Cardiac muscle cell (in vitro differentiated cells and primary cell): ENCODE measurements at regions not wholly inside any gene's neighbourhood (a gene's known extent, or its start where the extent isn't known, plus 50 kb on each side); places are given as distances from the start of the nearest gene placed in this dataset.

ENCODE experiments used
- DNase-seq, 2 donors: peaks; one replicate each; pipeline versions ENCODE4 v3.0.0 to v3.0.0-alpha.2; 2010 to 2017; ENCODE audit warnings: low read depth in 1 of 2, low spot score in 1 of 2
- H3K27ac ChIP-seq: fragments of 200-600 bp; sonication (generic); 2 replicates; pipeline ENCODE4 v1.5.1; 2016
- H3K27me3 ChIP-seq: fragments of 200-600 bp; sonication (generic); 2 replicates; pipeline ENCODE4 v1.6.0; 2016; ENCODE audit warnings: control low read depth
- H3K36me3 ChIP-seq: fragments of 200-600 bp; sonication (generic); 2 replicates; pipeline ENCODE4 v1.5.1; 2016; ENCODE audit warnings: control low read depth
- H3K4me1 ChIP-seq: fragments of 200-600 bp; sonication (generic); 2 replicates; pipeline ENCODE4 v1.8.1; 2017; ENCODE audit warnings: low read depth, mild to moderate bottlenecking, mixed run types
- H3K4me3 ChIP-seq: fragments of 200-600 bp; sonication (generic); 2 replicates; pipeline ENCODE4 v1.5.1; 2016; ENCODE audit warnings: mild to moderate bottlenecking
- H3K9me3 ChIP-seq: fragments of 200-600 bp; sonication (generic); 2 replicates; pipeline ENCODE4 v1.5.1; 2017; ENCODE audit warnings: low read depth, mild to moderate bottlenecking, control low read depth
- TF ChIP-seq, protein P1 (sequence below): IDR thresholded peaks from 2 replicates; pipeline ENCODE4 v1.5.1; 2012; ENCODE audit warnings: low read depth, mild to moderate bottlenecking, low read length

DNA sequence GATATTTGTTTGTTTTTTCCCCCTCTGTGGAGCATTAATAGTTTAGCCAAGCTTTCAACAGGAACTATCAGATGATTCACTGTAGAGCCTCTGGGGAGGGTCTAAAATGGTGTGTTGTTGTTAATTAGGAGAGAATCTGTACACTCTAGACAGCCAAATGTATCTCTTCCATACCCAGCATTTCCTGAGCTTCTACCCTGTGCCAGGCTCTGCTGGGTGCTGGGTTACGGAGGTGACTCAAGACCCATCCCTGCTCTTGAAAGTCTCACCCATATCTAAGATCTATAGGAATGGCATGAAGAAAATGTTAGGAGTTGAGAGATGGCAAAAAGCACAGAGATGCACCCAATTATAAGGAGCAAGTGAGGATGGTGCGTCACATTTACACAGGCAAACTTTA is 245.8 kb downstream of the C12orf75 start:
- H3K27ac ChIP-seq: no peak overlapping the region
- TF ChIP-seq, protein P1, sequence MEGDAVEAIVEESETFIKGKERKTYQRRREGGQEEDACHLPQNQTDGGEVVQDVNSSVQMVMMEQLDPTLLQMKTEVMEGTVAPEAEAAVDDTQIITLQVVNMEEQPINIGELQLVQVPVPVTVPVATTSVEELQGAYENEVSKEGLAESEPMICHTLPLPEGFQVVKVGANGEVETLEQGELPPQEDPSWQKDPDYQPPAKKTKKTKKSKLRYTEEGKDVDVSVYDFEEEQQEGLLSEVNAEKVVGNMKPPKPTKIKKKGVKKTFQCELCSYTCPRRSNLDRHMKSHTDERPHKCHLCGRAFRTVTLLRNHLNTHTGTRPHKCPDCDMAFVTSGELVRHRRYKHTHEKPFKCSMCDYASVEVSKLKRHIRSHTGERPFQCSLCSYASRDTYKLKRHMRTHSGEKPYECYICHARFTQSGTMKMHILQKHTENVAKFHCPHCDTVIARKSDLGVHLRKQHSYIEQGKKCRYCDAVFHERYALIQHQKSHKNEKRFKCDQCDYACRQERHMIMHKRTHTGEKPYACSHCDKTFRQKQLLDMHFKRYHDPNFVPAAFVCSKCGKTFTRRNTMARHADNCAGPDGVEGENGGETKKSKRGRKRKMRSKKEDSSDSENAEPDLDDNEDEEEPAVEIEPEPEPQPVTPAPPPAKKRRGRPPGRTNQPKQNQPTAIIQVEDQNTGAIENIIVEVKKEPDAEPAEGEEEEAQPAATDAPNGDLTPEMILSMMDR: no peak

DNA sequence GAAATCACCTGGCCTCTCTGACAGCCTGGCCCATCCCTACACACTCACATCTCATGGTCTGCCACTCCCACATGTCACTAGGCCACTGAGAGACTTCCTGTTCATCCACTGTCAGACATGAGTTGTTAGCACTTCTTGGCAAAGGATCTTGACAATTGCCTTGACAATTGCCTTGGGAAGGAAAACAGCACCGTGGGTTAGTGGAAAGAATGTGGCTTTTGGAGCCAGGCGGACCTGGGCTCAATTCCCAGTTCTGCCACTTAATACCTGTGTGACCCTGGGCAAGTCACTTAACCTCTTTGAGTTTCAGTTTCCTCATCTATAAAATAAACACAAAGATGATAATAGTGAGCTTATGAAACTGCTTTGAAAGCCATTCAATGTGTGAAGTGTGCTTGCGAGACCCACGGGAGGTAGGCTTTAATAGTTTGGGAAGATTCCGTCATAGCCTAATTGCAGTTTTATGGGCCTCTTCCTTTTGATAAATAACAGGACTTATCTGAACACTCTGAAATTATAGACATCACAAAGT is 250.4 kb downstream of the C12orf75 start:
- Histone ChIP-seq H3K9me3 (no peaks in the 10 kb centered on the region), H3K27me3 (no peaks in the 10 kb centered on the region), H3K4me1 (no peaks in the 10 kb centered on the region), H3K27ac (no peak overlapping the region), H3K4me3 (no peak overlapping the region), H3K36me3 (no peaks in the 10 kb centered on the region)
- DNase-seq: no peak
- TF ChIP-seq, protein P1: no peak

More for the DNA sequence above, 245.8 kb downstream of the C12orf75 start:
- Histone ChIP-seq H3K4me1 (no peaks in the 10 kb centered on the region), H3K9me3 (no peaks in the 10 kb centered on the region), H3K36me3 (no peaks in the 10 kb centered on the region), H3K27me3 (no peaks in the 10 kb centered on the region), H3K4me3 (no peak overlapping the region)
- no peak for DNase-seq

DNA sequence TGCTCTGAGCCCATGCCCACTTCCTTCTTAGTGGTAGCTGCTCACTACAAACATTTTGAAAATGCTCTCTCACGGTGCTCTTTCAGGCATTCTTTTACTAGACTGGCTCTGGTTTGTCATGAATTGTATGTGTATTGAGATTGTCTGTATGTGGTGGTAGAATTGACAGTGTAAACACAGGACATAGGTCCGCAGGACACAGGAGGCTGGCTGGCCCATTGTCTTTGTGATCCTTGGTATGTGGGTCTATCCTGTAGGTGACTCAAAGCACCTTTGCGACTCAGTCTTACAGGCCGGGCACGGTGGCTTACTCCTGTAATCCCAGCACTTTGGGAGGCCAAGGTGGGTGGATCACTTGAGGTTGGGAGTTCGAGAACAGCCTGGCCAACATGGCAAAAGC is 250.9 kb downstream of the C12orf75 start:
- no peaks in the 10 kb centered on the region for H3K27me3 ChIP-seq
- no peak overlapping the region for H3K4me3 ChIP-seq
- H3K9me3 ChIP-seq: no peaks in the 10 kb centered on the region
- DNase-seq: no peak
- H3K27ac ChIP-seq: no peak overlapping the region
- TF ChIP-seq, protein P1: no peak
- no peaks in the 10 kb centered on the region for H3K4me1 ChIP-seq
- H3K36me3 ChIP-seq: no peaks in the 10 kb centered on the region

DNA sequence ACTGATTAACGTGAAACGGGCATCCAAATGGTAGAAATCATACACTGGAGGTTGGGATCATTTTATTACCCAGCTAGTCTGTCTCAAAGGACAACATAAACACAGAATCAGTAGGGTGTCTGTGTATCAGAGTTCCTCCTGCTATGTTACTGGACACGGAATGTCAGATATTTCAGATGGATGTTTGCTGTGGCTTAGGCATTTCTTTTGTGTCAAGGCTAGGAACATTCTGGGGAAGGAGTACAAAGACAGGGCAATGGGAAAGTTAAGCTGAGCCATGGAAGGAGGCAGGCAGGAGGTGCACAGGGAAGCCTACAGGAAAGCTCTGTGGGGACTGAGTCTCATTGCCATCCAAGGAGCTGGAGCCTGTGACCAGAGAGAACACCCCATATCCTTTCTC is 254.6 kb downstream of the C12orf75 start:
- no peak for DNase-seq
- H3K9me3 ChIP-seq: no peaks in the 10 kb centered on the region
- H3K27ac ChIP-seq: no peak overlapping the region
- no peaks in the 10 kb centered on the region for H3K36me3 ChIP-seq
- TF ChIP-seq, protein P1: no peak
- no peaks in the 10 kb centered on the region for H3K27me3 ChIP-seq
- no peaks in the 10 kb centered on the region for H3K4me1 ChIP-seq
- H3K4me3 ChIP-seq: no peak overlapping the region

DNA sequence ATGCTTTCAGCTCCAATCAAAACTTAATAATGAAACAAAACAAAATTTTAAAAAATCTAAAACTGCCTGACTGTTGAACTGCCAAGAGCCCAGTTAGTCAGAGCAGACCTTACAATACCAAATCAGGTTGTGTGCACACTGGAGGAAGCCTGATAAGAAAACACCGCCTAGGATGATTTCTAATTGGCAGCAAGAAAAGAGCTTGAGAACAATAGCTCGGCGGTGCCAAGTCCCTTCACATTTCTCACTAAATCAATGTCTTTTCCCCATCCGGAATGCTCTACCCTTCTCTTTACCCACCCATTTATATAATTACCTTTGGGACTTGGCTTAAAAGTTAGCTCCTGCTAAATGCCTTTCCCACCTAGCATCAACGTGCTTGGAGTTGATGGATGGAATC is 256.7 kb downstream of the C12orf75 start:
- TF ChIP-seq, protein P1: no peak
- H3K36me3 ChIP-seq: no peaks in the 10 kb centered on the region
- H3K4me3 ChIP-seq: no peak overlapping the region
- H3K4me1 ChIP-seq: no peaks in the 10 kb centered on the region
- DNase-seq: no peak
- H3K27me3 ChIP-seq: no peaks in the 10 kb centered on the region
- no peaks in the 10 kb centered on the region for H3K9me3 ChIP-seq
- no peak overlapping the region for H3K27ac ChIP-seq

DNA sequence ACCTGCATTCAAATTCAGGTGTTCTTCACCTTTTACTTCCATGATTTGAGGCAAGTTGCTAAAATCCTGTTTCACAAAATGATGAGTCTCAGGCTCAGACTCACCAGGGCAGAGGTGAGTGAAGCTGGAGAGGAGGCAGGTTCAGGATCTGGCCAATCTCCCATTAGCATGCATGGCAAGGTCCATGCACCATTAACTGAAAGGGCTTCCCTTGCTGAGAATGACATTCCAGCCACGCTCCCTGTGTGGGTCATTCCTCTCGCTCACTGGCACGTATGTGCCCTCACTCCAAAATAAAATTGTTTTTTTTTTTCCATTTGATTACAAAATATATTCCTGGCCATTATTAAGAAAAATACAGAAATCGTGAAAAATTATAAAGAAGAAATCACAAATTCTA is 257.6 kb downstream of the C12orf75 start:
- Histone ChIP-seq H3K4me1 (no peaks in the 10 kb centered on the region), H3K4me3 (no peak overlapping the region), H3K9me3 (no peaks in the 10 kb centered on the region), H3K27ac (no peak overlapping the region), H3K36me3 (no peaks in the 10 kb centered on the region), H3K27me3 (no peaks in the 10 kb centered on the region)
- TF ChIP-seq, protein P1: no peak
- no peak for DNase-seq
